ENCODE measurements at regions not wholly inside any gene's neighbourhood (a gene's known extent, or its start where the extent isn't known, plus 50 kb on each side); places are given as distances from the start of the nearest gene placed in this dataset.

GRCh38 chr9:115628426-115628825 lies 510.5 kb upstream of the TNC start:
- DNase-seq = no peak

- DNase-seq = no peak
These were observed 512.2 kb upstream of the TNC start for GRCh38 chr9:115629879-115630840.

- no peak for DNase-seq
These were observed 514.4 kb upstream of the TNC start for GRCh38 chr9:115632391-115632790.

- no peak for DNase-seq
These were observed 515.1 kb upstream of the TNC start for GRCh38 chr9:115633104-115633503.

- no peak for DNase-seq
These were observed 517.8 kb upstream of the PAPPA start for GRCh38 chr9:115635680-115636383.

DNA sequence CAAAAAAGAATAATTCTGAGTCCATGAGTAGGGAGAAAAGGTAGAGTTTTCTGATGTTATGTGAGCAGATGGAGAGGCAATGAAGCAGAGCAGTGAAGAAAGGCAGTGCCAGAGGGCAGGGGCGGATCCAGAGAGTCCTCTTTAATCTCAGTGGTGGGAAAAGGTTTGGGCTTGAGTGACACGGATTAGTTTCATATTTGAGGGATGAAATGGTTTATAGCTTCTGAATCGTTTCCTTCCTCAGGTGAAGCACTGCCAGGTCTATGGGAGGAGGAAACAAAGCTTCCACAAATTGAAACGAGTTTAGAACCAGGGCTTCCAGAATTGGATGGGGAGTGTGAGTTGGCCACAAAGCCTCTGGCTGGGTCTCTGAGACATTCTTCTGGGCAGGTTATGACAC lies 517.0 kb upstream of the PAPPA start:
- no peak for DNase-seq

DNA sequence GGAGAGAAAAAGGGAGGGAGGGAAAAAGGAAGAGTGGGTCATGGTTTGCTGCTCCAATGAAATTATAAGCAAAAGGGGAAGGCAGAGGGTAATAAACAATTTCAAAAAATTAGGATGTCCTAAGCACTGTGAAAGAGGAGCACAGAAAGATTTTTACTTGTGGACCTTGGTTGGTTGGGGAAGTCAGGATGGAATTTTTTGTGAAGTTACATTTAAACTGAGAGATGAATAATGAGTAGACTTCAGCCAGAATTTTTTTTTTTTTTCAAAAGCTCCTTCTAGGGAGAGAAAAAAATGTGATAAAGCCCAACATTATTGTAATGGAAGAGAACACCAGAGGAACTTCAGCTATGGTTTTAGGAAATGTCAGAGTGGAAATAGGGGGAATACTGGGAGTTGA lies 515.9 kb upstream of the PAPPA start:
- no peak for DNase-seq

GRCh38 chr9:115640887-115641286 lies 512.7 kb upstream of the PAPPA start:
- no peak for DNase-seq

DNA sequence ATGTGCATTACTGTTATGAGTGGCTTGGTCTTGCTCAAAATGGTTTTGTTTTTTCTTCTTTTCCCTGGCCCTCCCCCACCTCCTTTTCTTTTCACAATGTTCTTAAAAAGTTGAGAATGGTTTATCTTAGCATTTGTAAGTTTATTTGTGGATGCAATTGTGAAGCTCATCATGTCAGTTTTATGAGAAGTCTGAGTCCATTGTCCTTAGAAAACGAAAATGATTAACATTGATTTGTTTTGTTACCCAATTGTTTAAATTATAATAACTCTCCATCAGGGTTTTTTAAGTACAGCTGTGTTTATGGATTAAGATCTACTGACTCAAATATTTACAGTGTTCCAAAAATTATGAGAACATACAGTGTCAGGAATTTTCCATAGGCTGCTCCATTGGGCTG lies 511.3 kb upstream of the PAPPA start:
- no peak for DNase-seq

DNA sequence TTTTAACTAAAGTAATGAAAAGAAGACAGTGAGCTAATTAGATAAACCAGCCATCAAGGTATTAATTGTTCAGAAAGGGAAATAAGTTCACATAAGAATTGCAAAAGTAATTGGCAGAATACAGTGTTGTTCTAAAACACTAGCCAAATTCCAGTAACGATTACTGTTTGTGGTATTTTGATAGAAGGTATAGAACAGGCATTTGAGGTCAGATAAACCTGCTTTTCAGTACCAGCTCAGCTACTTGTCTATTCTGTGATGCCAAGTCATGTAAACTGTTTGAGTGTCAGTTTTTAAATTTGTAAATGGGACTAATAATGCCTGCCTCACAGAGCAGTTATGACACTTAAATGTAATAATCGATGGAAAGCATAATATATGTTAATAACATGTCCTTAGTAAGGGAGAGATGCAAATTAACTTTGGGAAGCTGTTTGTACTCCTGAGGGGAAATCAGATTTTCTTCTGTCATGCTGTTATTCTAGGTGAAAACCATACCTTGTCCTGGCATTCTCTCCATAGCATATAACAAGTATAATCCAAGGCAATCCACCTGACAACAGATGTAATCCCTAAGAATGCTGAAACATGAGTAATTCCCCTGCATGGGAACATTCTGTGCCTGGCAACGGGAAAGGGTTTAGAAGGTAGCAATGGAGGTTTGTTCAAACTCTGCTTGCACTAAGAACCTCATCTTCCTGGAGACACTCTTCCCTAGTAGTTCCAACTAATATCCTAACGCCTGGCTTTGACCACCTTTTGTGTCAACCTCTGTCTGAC lies 509.5 kb upstream of the PAPPA start:
- no peak for DNase-seq

- DNase-seq = no peak
These were observed 503.6 kb upstream of the PAPPA start for GRCh38 chr9:115649991-115650472.

DNA sequence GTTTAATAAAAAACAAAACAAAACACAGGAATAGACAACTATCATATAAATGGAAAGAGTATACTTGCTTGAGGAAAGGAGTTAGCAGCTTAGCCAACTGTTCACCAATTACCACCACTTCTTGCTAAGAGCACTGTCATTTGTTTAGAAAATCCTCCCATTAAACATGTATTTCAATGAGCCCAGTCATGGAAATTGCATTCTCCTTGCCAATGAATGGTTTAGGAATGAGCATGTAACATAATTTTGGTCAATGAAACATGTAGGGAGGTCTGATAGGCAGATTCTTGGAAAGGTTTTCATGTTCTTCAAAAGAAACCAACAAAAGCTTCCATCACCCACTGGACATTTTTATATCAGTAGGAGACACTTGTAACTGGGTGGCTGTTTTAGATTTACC lies 502.8 kb upstream of the PAPPA start:
- DNase-seq = no peak

DNA sequence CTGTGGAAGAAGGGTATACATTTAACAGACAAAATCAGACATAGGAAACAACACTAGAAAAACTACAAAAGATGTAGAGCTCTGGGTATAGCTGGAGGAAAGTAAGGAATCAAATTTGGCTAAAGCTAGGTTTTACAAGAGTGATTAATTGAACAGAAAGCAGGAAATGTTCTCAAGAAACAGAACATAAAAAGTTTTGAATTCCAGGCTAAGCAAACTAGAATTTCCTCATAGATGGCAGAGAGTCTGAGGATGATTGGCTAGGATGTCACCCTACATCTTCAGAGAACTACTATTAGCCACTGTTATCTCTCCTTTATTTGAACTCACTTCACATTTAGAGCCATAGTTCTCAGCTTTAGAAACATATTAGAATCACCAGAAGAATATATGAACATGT lies 502.1 kb upstream of the PAPPA start:
- no peak for DNase-seq

DNA sequence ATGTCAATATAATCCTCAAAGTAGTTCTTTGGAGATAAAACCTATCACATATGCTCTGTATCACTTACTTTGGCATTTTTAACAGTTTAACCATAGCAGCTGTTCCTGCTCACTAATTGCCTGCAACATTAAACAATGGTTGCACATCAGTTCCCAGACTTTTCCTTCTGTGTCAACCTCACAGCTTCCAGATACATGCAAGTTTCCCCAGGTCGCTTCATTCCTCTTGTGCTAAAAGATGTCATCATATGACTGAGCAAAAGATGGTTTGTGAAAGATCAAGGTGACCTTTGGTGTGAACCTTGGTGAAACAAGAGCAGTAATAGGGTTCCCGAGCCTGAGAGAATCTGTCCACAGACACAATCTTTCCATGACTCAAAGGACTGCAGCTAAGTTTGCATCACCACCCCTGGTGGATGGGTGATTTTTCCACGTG lies 500.4 kb upstream of the PAPPA start:
- DNase-seq = no peak

- no peak for DNase-seq
These were observed 495.9 kb upstream of the PAPPA start for GRCh38 chr9:115657695-115658094.

GRCh38 chr9:115665519-115665918 lies 488.1 kb upstream of the PAPPA start:
- DNase-seq = no peak

GRCh38 chr9:115668521-115668920 lies 485.1 kb upstream of the PAPPA start:
- no peak for DNase-seq

DNA sequence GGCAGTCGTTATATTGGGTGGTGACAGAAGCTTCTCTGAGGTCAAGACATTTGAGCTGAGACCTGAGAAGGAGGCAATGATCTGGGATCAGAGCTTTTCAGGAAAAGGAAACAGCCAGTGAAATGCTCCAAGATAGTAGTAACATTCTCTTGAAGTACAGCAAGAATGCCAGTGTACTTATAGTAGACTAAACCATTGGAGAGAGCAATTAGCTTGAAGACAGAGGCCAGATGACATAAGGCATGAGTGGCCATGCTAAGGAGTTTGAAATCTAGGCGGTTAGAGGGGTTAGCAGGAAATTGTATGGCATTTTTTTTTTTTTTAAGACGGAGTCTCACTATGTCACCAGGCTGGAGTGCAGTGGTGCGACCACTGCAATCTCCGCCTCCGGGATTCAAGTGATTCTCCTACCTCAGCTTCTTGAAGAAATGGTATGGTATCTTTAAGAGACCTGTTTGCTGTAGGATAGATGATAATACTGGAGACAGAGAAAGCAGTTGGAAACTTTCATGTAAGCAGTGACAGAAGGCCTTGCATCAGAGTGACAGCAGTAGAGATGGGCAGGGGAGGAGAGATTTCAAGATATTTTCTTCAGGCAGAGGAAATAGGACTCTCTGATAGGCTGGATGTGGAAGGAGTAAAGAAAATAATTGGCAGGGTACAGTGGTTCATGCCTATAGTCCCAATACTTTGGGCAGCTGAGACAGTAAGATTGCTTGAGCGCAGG lies 482.2 kb upstream of the PAPPA start:
- DNase-seq = no peak

- no peak for DNase-seq
These were observed 481.7 kb upstream of the PAPPA start for GRCh38 chr9:115671963-115672305.

DNA sequence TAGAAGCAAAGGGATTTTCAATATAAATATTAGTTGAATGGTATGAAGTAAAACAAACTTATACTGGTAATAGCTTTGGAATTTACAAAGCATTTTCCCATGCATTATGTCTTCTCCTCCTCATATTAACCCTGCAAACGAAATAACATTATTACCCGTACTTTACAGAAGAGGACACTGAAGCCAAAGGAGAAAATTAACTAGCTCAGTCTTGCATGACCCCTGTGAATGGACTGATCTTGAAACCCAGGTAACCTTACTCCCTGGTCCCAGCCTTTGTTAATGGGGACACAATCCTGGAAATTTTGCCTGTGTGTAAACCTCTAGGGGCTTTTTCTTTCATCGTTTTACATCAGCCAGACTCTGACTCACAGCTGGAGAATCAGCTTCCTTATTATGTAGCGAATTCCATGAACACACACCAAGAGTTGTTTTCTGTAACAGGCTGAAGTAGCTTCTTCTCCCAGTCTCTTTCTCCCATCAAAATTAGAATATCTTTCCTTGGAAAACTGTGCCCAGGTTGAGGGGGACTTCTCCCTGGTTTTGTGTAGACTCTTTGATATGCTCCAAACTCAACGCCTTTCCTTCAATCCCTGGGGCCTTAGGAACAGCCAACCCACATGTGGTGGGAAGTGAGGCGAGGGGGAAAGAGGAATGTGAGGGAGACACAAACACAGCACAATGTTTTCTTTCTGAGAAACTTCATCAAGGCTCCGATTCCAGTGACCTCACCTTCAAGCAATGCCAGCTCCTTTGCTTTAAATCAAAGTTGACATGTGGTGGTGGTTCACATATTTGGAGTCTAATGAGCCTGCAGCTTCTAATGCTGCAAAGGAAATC lies 480.9 kb upstream of the PAPPA start:
- DNase-seq = no peak

GRCh38 chr9:115673599-115673998 lies 480.0 kb upstream of the PAPPA start:
- DNase-seq = no peak

- DNase-seq = no peak
These were observed 479.5 kb upstream of the PAPPA start for GRCh38 chr9:115674091-115674490.
